HG03520 (cell line): ENCODE measurements at regions not wholly inside any gene's neighbourhood (a gene's known extent, or its start where the extent isn't known, plus 50 kb on each side); places are given as distances from the start of the nearest gene placed in this dataset.

ENCODE experiments used
- ATAC-seq: cut with Tn5 transposase; IDR thresholded peaks from one replicate; pipeline ENCODE4 v1.9.1; 2021; ENCODE audit warnings: mild to moderate bottlenecking, moderate library complexity; ENCODE audit not compliant: unreplicated experiment

- ATAC-seq = no peak
Observed at GRCh38 chr7:18151422-18151821, 123.8 kb upstream of the PRPS1L1 start.

- ATAC-seq = no peak
Observed at GRCh38 chr7:18153183-18153748, 125.6 kb upstream of the PRPS1L1 start.

GRCh38 chr7:18154726-18155125 lies 127.1 kb upstream of the PRPS1L1 start:
- ATAC-seq = no peak

GRCh38 chr7:18157233-18157632 lies 129.6 kb upstream of the PRPS1L1 start:
- ATAC-seq = no peak

- no peak for ATAC-seq
Observed at GRCh38 chr7:18162657-18163056, 135.0 kb upstream of the PRPS1L1 start.

GRCh38 chr7:18163091-18163490 lies 135.4 kb upstream of the PRPS1L1 start:
- ATAC-seq = no peak

GRCh38 chr7:18165166-18165565 lies 137.5 kb upstream of the PRPS1L1 start:
- no peak for ATAC-seq

- no peak for ATAC-seq
Observed at GRCh38 chr7:18166002-18166401, 138.4 kb upstream of the PRPS1L1 start.

- ATAC-seq = no peak
Observed at GRCh38 chr7:18167815-18168214, 140.2 kb upstream of the PRPS1L1 start.

GRCh38 chr7:18174996-18175395 lies 147.3 kb upstream of the PRPS1L1 start:
- ATAC-seq = no peak

- ATAC-seq = no peak
Observed at GRCh38 chr7:18175801-18176450, 148.3 kb upstream of the PRPS1L1 start.

GRCh38 chr7:18177129-18177814 lies 149.6 kb upstream of the PRPS1L1 start:
- ATAC-seq = no peak

- ATAC-seq = peak; percentile 90
Observed at GRCh38 chr7:18177815-18178660, 150.4 kb upstream of the PRPS1L1 start.

- ATAC-seq = no peak
Observed at GRCh38 chr7:18179093-18179492, 151.4 kb upstream of the PRPS1L1 start.

GRCh38 chr7:18180685-18181084 lies 153.0 kb upstream of the PRPS1L1 start:
- ATAC-seq = no peak

GRCh38 chr7:18189500-18190126 lies 162.0 kb upstream of the PRPS1L1 start:
- ATAC-seq = no peak

GRCh38 chr7:18191341-18191740 lies 163.7 kb upstream of the PRPS1L1 start:
- ATAC-seq = no peak

GRCh38 chr7:18191862-18192625 lies 164.4 kb upstream of the PRPS1L1 start:
- ATAC-seq = no peak

GRCh38 chr7:18194616-18195015 lies 167.0 kb upstream of the PRPS1L1 start:
- ATAC-seq = no peak

GRCh38 chr7:18196638-18197037 lies 169.0 kb upstream of the PRPS1L1 start:
- ATAC-seq = no peak
